ENCODE measurements at regions not wholly inside any gene's neighbourhood (a gene's known extent, or its start where the extent isn't known, plus 50 kb on each side); places are given as distances from the start of the nearest gene placed in this dataset.

GRCh38 chr3:31465999-31466398 lies 66.7 kb upstream of the STT3B start:
- no peaks in the 10 kb centered on the region for H3K36me3 ChIP-seq (ENCODE audit: insufficient read depth)
- no peak overlapping the region for H3K4me3 ChIP-seq (IDR thresholded peaks at IDR 0.05; ENCODE audit: insufficient read depth, low read depth, low read length)
- no peaks in the 10 kb centered on the region for H4K20me1 ChIP-seq (ENCODE audit: insufficient read depth)
- no peaks in the 10 kb centered on the region for H3K4me1 ChIP-seq (ENCODE audit: low read depth, poor library complexity, severe bottlenecking)
- H3K4me2 ChIP-seq: no peak overlapping the region
- no peak overlapping the region for H3K27ac ChIP-seq
- H2AFZ ChIP-seq (ENCODE audit: low read depth): no peak overlapping the region
- no peak for TF ChIP-seq CTCF (conservative IDR thresholded peaks at IDR 0.05; ENCODE audit: low read depth, low read length)
- H3K27me3 ChIP-seq (ENCODE audit: insufficient read depth, low read depth): no peaks in the 10 kb centered on the region
- H3K79me2 ChIP-seq (ENCODE audit: insufficient read depth, low read depth): no peaks in the 10 kb centered on the region
- H3K9ac ChIP-seq: no peak overlapping the region

- Histone ChIP-seq H3K9ac (no peak overlapping the region), H4K20me1 (ENCODE audit: insufficient read depth) (no peaks in the 10 kb centered on the region), H3K4me1 (ENCODE audit: low read depth, poor library complexity, severe bottlenecking) (no peaks in the 10 kb centered on the region), H3K36me3 (ENCODE audit: insufficient read depth) (no peaks in the 10 kb centered on the region), H3K4me3 (IDR thresholded peaks at IDR 0.05; ENCODE audit: insufficient read depth, low read depth, low read length) (no peak overlapping the region), H2AFZ (ENCODE audit: low read depth) (no peak overlapping the region), H3K27me3 (ENCODE audit: insufficient read depth, low read depth) (no peaks in the 10 kb centered on the region), H3K4me2 (no peak overlapping the region), H3K27ac (no peak overlapping the region), H3K79me2 (ENCODE audit: insufficient read depth, low read depth) (no peaks in the 10 kb centered on the region)
- no peak for TF ChIP-seq CTCF (conservative IDR thresholded peaks at IDR 0.05; ENCODE audit: low read depth, low read length)
These were observed 65.9 kb upstream of the STT3B start for GRCh38 chr3:31466866-31467265.

- H3K4me1 ChIP-seq (ENCODE audit: low read depth, poor library complexity, severe bottlenecking): no peaks in the 10 kb centered on the region
- no peak overlapping the region for H3K27ac ChIP-seq
- H3K9ac ChIP-seq: no peak overlapping the region
- no peaks in the 10 kb centered on the region for H3K79me2 ChIP-seq (ENCODE audit: insufficient read depth, low read depth)
- no peaks in the 10 kb centered on the region for H3K36me3 ChIP-seq (ENCODE audit: insufficient read depth)
- no peak overlapping the region for H3K4me3 ChIP-seq (IDR thresholded peaks at IDR 0.05; ENCODE audit: insufficient read depth, low read depth, low read length)
- no peak for TF ChIP-seq CTCF (conservative IDR thresholded peaks at IDR 0.05; ENCODE audit: low read depth, low read length)
- no peak overlapping the region for H3K4me2 ChIP-seq
- no peak overlapping the region for H2AFZ ChIP-seq (ENCODE audit: low read depth)
- H4K20me1 ChIP-seq (ENCODE audit: insufficient read depth): no peaks in the 10 kb centered on the region
- no peaks in the 10 kb centered on the region for H3K27me3 ChIP-seq (ENCODE audit: insufficient read depth, low read depth)
These were observed 64.3 kb upstream of the STT3B start for GRCh38 chr3:31468433-31468832.

GRCh38 chr3:31469385-31469784 lies 63.3 kb upstream of the STT3B start:
- H3K79me2 ChIP-seq (ENCODE audit: insufficient read depth, low read depth): no peaks in the 10 kb centered on the region
- no peaks in the 10 kb centered on the region for H4K20me1 ChIP-seq (ENCODE audit: insufficient read depth)
- TF ChIP-seq CTCF (conservative IDR thresholded peaks at IDR 0.05; ENCODE audit: low read depth, low read length): no peak
- no peak overlapping the region for H3K4me3 ChIP-seq (IDR thresholded peaks at IDR 0.05; ENCODE audit: insufficient read depth, low read depth, low read length)
- no peak overlapping the region for H3K27ac ChIP-seq
- no peak overlapping the region for H2AFZ ChIP-seq (ENCODE audit: low read depth)
- H3K4me1 ChIP-seq (ENCODE audit: low read depth, poor library complexity, severe bottlenecking): no peaks in the 10 kb centered on the region
- no peaks in the 10 kb centered on the region for H3K27me3 ChIP-seq (ENCODE audit: insufficient read depth, low read depth)
- H3K36me3 ChIP-seq (ENCODE audit: insufficient read depth): no peaks in the 10 kb centered on the region
- H3K4me2 ChIP-seq: no peak overlapping the region
- H3K9ac ChIP-seq: no peak overlapping the region
